GM23338 (cell line): ENCODE measurements at regions not wholly inside any gene's neighbourhood (a gene's known extent, or its start where the extent isn't known, plus 50 kb on each side); places are given as distances from the start of the nearest gene placed in this dataset.

Experiments used
- ATAC-seq: fragments of 200-7000 bp; cut with Tn5 transposase; 3 replicates; pipeline ENCODE4 v1.9.1; 2020
- DNase-seq: peaks from one replicate; pipeline ENCODE4 v3.0.0-alpha.2; 2015; ENCODE audit warnings: low spot score
- H2AFZ ChIP-seq: fragments of 200-600 bp; sonication (generic); 2 replicates; pipeline ENCODE4 v1.8.0; 2016; ENCODE audit warnings: antibody characterized with exemption, mild to moderate bottlenecking, moderate library complexity
- H3F3A ChIP-seq: fragments of 200-600 bp; sonication (generic); replicated peaks from 2 replicates; pipeline ENCODE4 v1.8.0; 2017; ENCODE audit warnings: antibody characterized with exemption, mixed run types, low read depth
- H3K27ac ChIP-seq: fragments of 200-600 bp; sonication (generic); 2 replicates; pipeline ENCODE4 v1.6.1; 2016; ENCODE audit warnings: low read depth
- H3K27me3 ChIP-seq: fragments of 200-600 bp; sonication (generic); 2 replicates; pipeline ENCODE4 v1.8.0; 2016; ENCODE audit warnings: mild to moderate bottlenecking, mixed run types, moderate library complexity; ENCODE audit not compliant: insufficient read depth
- H3K36me3 ChIP-seq: fragments of 200-600 bp; sonication (generic); 2 replicates; pipeline ENCODE4 v1.8.0; 2016; ENCODE audit warnings: mild to moderate bottlenecking; ENCODE audit not compliant: insufficient read depth
- H3K4me1 ChIP-seq: fragments of 200-600 bp; sonication (generic); 2 replicates; pipeline ENCODE4 v1.8.0; 2016; ENCODE audit warnings: mild to moderate bottlenecking, moderate library complexity; ENCODE audit not compliant: insufficient read depth
- H3K4me2 ChIP-seq: fragments of 200-600 bp; sonication (generic); 2 replicates; pipeline ENCODE4 v1.7.1; 2017; ENCODE audit warnings: mixed run types
- H3K4me3 ChIP-seq: fragments of 200-600 bp; sonication (generic); 2 replicates; pipeline ENCODE4 v1.6.1; 2016; ENCODE audit warnings: mixed run types
- H3K79me2 ChIP-seq: fragments of 200-600 bp; sonication (generic); replicated peaks from 2 replicates; pipeline ENCODE4 v1.8.0; 2017; ENCODE audit warnings: mild to moderate bottlenecking; ENCODE audit not compliant: insufficient read depth
- H3K9me2 ChIP-seq: fragments of 200-600 bp; sonication (generic); 2 replicates; pipeline ENCODE4 v1.8.0; 2017; ENCODE audit not compliant: insufficient read depth
- H4K20me1 ChIP-seq: fragments of 200-600 bp; sonication (generic); replicated peaks from 2 replicates; pipeline ENCODE4 v1.8.0; 2017; ENCODE audit warnings: mild to moderate bottlenecking; ENCODE audit not compliant: insufficient read depth
- H3K27ac Mint-ChIP-seq: 2 replicates; pipeline ENCODE4 v1.8.0; 2020; ENCODE audit warnings: inconsistent platforms, mild to moderate bottlenecking, moderate library complexity, mixed read lengths
- H3K27me3 Mint-ChIP-seq: 3 replicates; pipeline ENCODE4 v1.8.0; 2022; ENCODE audit warnings: low read depth, mild to moderate bottlenecking, moderate library complexity, mixed read lengths, inconsistent platforms; ENCODE audit not compliant: insufficient read depth, poor library complexity
- H3K36me3 Mint-ChIP-seq: 3 replicates; pipeline ENCODE4 v1.8.0; 2021; ENCODE audit warnings: low read depth, mild to moderate bottlenecking, inconsistent platforms, moderate library complexity, mixed read lengths
- H3K4me1 Mint-ChIP-seq: 3 replicates; pipeline ENCODE4 v1.8.0; 2020; ENCODE audit warnings: mild to moderate bottlenecking, inconsistent platforms, mixed read lengths
- H3K4me3 Mint-ChIP-seq: 3 replicates; pipeline ENCODE4 v1.8.0; 2021; ENCODE audit warnings: moderate library complexity, mild to moderate bottlenecking, inconsistent platforms, mixed read lengths
- H3K9me3 Mint-ChIP-seq: 3 replicates; pipeline ENCODE4 v1.8.0; 2020; ENCODE audit warnings: moderate library complexity, mild to moderate bottlenecking, inconsistent platforms, mixed read lengths
- CREB1 ChIP-seq: fragments of 250-450 bp; sonication (Bioruptor Pico); IDR thresholded peaks from 2 replicates; pipeline ENCODE4 v1.5.0; 2020; ENCODE audit warnings: low read depth, mild to moderate bottlenecking, moderate library complexity
- NANOG ChIP-seq: IDR thresholded peaks from 2 replicates; pipeline ENCODE4 v1.6.1; 2016; ENCODE audit warnings: antibody characterized with exemption, borderline replicate concordance
- STAT1 ChIP-seq: IDR thresholded peaks from one replicate; pipeline ENCODE4 v1.6.1; 2016; ENCODE audit warnings: antibody characterized with exemption; ENCODE audit not compliant: unreplicated experiment
- ZNF331 ChIP-seq: fragments of 250-450 bp; sonication (Bioruptor Pico); IDR thresholded peaks from 2 replicates; pipeline ENCODE4 v1.5.0; 2020; ENCODE audit warnings: low read depth, mild to moderate bottlenecking, moderate library complexity
- TF ChIP-seq, protein P1 (sequence below): IDR thresholded peaks from 2 replicates; pipeline ENCODE4 v1.6.1; 2016; ENCODE audit warnings: antibody characterized with exemption
- TF ChIP-seq, protein P2 (sequence below): fragments of 250-450 bp; sonication (Bioruptor Pico); IDR thresholded peaks from 2 replicates; pipeline ENCODE4 v1.5.0; 2020; ENCODE audit warnings: mild to moderate bottlenecking, moderate library complexity

DNA sequence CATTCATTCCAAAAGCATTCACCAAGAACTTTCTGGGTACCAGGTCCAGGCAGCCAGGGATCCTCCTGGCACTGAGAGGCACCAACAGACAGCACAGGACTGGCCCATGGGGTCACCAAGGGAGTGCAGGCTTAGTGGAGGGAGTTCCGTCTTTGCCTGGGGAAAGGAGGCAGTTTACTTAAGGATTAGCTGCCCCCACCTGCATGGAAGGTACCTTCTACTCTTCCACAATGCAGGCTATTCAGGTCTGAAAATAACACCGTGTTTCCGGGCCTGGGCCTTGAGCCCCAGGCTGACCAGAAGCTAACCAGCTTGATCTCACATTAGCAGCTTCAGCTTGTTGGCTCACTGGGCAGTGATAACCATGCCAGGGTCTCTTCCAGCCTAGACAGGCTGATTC lies 199.4 kb downstream of the FOXA2 start:
- H3K27me3 Mint-ChIP-seq, result peaks cover 4% of the 10 kb centered on the region
- DNase-seq (no peak), ATAC-seq (no peak)
- H3K4me3 ChIP-seq, result no peak overlapping the region
- no peak overlapping the region for H3K4me3 Mint-ChIP-seq
- no peaks in the 10 kb centered on the region for H4K20me1 ChIP-seq
- no peaks in the 10 kb centered on the region for H3F3A ChIP-seq
- H3K27ac Mint-ChIP-seq, result no peak overlapping the region
- TF ChIP-seq STAT1, result no peak
- H3K9me3 Mint-ChIP-seq, result no peaks in the 10 kb centered on the region
- H3K27ac ChIP-seq, result no peak overlapping the region
- no peaks in the 10 kb centered on the region for H3K27me3 ChIP-seq
- no peaks in the 10 kb centered on the region for H3K36me3 ChIP-seq
- no peaks in the 10 kb centered on the region for H3K79me2 ChIP-seq
- no peaks in the 10 kb centered on the region for H3K36me3 Mint-ChIP-seq
- H3K4me1 ChIP-seq, result no peaks in the 10 kb centered on the region
- H3K4me1 Mint-ChIP-seq, result peaks cover 17% of the 10 kb centered on the region
- no peak overlapping the region for H3K4me2 ChIP-seq
- H2AFZ ChIP-seq, result no peak overlapping the region
- no peaks in the 10 kb centered on the region for H3K9me2 ChIP-seq

DNA sequence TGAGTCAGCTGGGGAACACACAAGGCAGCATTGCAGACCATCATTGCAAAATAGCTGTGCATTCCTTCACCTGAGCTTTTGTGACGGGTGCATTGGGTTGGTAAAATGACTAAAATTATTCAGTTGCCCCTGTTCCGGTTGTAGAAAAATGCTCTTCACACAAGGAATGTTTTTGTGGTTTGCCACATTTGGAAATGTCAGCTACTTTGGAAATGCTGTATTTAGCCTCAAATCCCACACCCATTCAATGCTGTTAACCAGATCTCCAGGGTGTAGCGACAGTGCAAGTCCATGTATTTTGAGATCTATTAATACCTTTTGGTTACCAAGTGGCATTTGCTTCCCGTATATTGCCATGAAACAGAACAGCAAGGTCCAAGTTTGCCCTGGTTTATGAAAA lies 201.2 kb downstream of the FOXA2 start:
- no peak for ATAC-seq
- H3K27me3 ChIP-seq, result no peaks in the 10 kb centered on the region
- H4K20me1 ChIP-seq, result no peaks in the 10 kb centered on the region
- H3K4me2 ChIP-seq, result no peak overlapping the region
- no peaks in the 10 kb centered on the region for H3F3A ChIP-seq
- H3K4me3 ChIP-seq, result no peak overlapping the region
- no peaks in the 10 kb centered on the region for H3K79me2 ChIP-seq
- Mint-ChIP-seq H3K4me3 (no peak overlapping the region), H3K27me3 (peaks cover 4% of the 10 kb centered on the region), H3K4me1 (peaks cover 12% of the 10 kb centered on the region; the same call in 2 of the 3 replicates), H3K36me3 (no peaks in the 10 kb centered on the region), H3K27ac (no peak overlapping the region), H3K9me3 (no peaks in the 10 kb centered on the region)
- no peak overlapping the region for H2AFZ ChIP-seq
- TF ChIP-seq ZNF331 (CRISPR knock-in tag) (no peak), CREB1 (CRISPR knock-in tag) (no peak)
- H3K9me2 ChIP-seq, result no peaks in the 10 kb centered on the region
- no peaks in the 10 kb centered on the region for H3K4me1 ChIP-seq
- no peak for DNase-seq
- H3K27ac ChIP-seq, result no peak overlapping the region
- no peaks in the 10 kb centered on the region for H3K36me3 ChIP-seq

DNA sequence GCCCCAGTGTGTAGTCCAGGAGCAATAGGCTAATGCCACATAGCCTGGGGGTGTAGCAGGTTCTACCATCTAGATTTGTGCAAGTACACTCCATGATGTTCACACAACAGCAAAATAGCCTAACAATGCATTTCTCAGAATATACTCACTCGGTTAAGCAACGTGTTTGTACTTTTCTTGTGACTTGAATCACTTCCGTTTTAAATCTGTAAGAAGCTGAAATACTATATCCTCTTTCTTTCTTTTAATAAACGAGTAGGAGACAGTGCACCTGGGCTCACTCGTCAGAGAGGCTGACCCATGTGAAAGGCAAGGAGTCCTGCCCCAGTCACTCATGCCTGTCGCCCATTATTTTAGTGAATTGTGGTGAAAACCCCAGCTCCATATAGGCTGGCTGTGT lies 201.6 kb downstream of the FOXA2 start:
- Histone ChIP-seq H3K27ac (no peak overlapping the region), H3K36me3 (no peaks in the 10 kb centered on the region), H3K79me2 (no peaks in the 10 kb centered on the region), H3K4me3 (no peak overlapping the region), H3K4me2 (no peak overlapping the region), H3K9me2 (no peaks in the 10 kb centered on the region), H4K20me1 (no peaks in the 10 kb centered on the region), H3K4me1 (no peaks in the 10 kb centered on the region), H3K27me3 (no peaks in the 10 kb centered on the region), H2AFZ (no peak overlapping the region), H3F3A (no peaks in the 10 kb centered on the region)
- H3K9me3 Mint-ChIP-seq, result no peaks in the 10 kb centered on the region
- no peak overlapping the region for H3K4me3 Mint-ChIP-seq
- ATAC-seq (no peak), DNase-seq (no peak)
- peaks cover 11% of the 10 kb centered on the region; the same call in 2 of the 3 replicates for H3K4me1 Mint-ChIP-seq
- peaks cover 4% of the 10 kb centered on the region for H3K27me3 Mint-ChIP-seq
- H3K36me3 Mint-ChIP-seq, result no peaks in the 10 kb centered on the region
- H3K27ac Mint-ChIP-seq, result no peak overlapping the region
- no peak for TF ChIP-seq NANOG
- TF ChIP-seq, protein P1, sequence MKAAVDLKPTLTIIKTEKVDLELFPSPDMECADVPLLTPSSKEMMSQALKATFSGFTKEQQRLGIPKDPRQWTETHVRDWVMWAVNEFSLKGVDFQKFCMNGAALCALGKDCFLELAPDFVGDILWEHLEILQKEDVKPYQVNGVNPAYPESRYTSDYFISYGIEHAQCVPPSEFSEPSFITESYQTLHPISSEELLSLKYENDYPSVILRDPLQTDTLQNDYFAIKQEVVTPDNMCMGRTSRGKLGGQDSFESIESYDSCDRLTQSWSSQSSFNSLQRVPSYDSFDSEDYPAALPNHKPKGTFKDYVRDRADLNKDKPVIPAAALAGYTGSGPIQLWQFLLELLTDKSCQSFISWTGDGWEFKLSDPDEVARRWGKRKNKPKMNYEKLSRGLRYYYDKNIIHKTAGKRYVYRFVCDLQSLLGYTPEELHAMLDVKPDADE, result no peak
- TF ChIP-seq, protein P2, sequence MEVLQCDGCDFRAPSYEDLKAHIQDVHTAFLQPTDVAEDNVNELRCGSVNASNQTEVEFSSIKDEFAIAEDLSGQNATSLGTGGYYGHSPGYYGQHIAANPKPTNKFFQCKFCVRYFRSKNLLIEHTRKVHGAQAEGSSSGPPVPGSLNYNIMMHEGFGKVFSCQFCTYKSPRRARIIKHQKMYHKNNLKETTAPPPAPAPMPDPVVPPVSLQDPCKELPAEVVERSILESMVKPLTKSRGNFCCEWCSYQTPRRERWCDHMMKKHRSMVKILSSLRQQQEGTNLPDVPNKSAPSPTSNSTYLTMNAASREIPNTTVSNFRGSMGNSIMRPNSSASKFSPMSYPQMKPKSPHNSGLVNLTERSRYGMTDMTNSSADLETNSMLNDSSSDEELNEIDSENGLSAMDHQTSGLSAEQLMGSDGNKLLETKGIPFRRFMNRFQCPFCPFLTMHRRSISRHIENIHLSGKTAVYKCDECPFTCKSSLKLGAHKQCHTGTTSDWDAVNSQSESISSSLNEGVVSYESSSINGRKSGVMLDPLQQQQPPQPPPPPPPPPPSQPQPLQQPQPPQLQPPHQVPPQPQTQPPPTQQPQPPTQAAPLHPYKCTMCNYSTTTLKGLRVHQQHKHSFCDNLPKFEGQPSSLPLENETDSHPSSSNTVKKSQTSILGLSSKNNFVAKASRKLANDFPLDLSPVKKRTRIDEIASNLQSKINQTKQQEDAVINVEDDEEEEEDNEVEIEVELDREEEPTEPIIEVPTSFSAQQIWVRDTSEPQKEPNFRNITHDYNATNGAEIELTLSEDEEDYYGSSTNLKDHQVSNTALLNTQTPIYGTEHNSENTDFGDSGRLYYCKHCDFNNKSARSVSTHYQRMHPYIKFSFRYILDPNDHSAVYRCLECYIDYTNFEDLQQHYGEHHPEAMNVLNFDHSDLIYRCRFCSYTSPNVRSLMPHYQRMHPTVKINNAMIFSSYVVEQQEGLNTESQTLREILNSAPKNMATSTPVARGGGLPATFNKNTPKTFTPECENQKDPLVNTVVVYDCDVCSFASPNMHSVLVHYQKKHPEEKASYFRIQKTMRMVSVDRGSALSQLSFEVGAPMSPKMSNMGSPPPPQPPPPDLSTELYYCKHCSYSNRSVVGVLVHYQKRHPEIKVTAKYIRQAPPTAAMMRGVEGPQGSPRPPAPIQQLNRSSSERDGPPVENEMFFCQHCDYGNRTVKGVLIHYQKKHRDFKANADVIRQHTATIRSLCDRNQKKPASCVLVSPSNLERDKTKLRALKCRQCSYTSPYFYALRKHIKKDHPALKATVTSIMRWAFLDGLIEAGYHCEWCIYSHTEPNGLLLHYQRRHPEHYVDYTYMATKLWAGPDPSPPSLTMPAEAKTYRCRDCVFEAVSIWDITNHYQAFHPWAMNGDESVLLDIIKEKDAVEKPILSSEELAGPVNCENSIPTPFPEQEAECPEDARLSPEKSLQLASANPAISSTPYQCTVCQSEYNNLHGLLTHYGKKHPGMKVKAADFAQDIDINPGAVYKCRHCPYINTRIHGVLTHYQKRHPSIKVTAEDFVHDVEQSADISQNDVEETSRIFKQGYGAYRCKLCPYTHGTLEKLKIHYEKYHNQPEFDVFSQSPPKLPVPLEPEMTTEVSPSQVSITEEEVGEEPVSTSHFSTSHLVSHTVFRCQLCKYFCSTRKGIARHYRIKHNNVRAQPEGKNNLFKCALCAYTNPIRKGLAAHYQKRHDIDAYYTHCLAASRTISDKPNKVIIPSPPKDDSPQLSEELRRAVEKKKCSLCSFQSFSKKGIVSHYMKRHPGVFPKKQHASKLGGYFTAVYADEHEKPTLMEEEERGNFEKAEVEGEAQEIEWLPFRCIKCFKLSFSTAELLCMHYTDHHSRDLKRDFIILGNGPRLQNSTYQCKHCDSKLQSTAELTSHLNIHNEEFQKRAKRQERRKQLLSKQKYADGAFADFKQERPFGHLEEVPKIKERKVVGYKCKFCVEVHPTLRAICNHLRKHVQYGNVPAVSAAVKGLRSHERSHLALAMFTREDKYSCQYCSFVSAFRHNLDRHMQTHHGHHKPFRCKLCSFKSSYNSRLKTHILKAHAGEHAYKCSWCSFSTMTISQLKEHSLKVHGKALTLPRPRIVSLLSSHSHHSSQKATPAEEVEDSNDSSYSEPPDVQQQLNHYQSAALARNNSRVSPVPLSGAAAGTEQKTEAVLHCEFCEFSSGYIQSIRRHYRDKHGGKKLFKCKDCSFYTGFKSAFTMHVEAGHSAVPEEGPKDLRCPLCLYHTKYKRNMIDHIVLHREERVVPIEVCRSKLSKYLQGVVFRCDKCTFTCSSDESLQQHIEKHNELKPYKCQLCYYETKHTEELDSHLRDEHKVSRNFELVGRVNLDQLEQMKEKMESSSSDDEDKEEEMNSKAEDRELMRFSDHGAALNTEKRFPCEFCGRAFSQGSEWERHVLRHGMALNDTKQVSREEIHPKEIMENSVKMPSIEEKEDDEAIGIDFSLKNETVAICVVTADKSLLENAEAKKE, result no peak
